Neural progenitor cell (in vitro differentiated cells): ENCODE measurements at regions not wholly inside any gene's neighbourhood (a gene's known extent, or its start where the extent isn't known, plus 50 kb on each side); places are given as distances from the start of the nearest gene placed in this dataset.

ENCODE experiments used
- DNase-seq: peaks from one replicate; pipeline ENCODE4 v3.0.0-alpha.2; 2016; ENCODE audit warnings: low spot score
- H2AFZ ChIP-seq: fragments of 200-600 bp; sonication (generic); replicated peaks from 2 replicates; pipeline ENCODE4 v1.6.1; 2016; ENCODE audit warnings: antibody characterized with exemption
- H3F3A ChIP-seq: fragments of 200-600 bp; sonication (generic); 2 replicates; pipeline ENCODE4 v1.6.1; 2016; ENCODE audit warnings: antibody characterized with exemption, low read depth
- H3K27ac ChIP-seq: fragments of 200-600 bp; sonication (generic); 2 replicates; pipeline ENCODE4 v1.5.1; 2016; ENCODE audit warnings: mild to moderate bottlenecking
- H3K27me3 ChIP-seq: fragments of 200-600 bp; sonication (generic); 2 replicates; pipeline ENCODE4 v1.6.1; 2016; ENCODE audit warnings: mild to moderate bottlenecking, moderate library complexity
- H3K36me3 ChIP-seq: fragments of 200-600 bp; sonication (generic); 2 replicates; pipeline ENCODE4 v1.5.1; 2016
- H3K4me1 ChIP-seq: fragments of 200-600 bp; sonication (generic); 2 replicates; pipeline ENCODE4 v1.6.1; 2016; ENCODE audit warnings: mixed run types
- H3K4me2 ChIP-seq: fragments of 200-600 bp; sonication (generic); 2 replicates; pipeline ENCODE4 v1.6.1; 2016
- H3K4me3 ChIP-seq: fragments of 200-600 bp; sonication (generic); 2 replicates; pipeline ENCODE4 v1.5.1; 2016
- H3K79me2 ChIP-seq: fragments of 200-600 bp; sonication (generic); 2 replicates; pipeline ENCODE4 v1.6.1; 2016; ENCODE audit warnings: low read depth
- H3K9ac ChIP-seq: fragments of 200-600 bp; sonication (generic); 2 replicates; pipeline ENCODE4 v1.6.1; 2016
- H3K9me3 ChIP-seq: fragments of 200-600 bp; sonication (generic); 2 replicates; pipeline ENCODE4 v1.5.1; 2016; ENCODE audit warnings: low read depth
- H4K20me1 ChIP-seq: fragments of 200-600 bp; sonication (generic); 2 replicates; pipeline ENCODE4 v1.6.1; 2016; ENCODE audit warnings: low read depth
- H3K27ac Mint-ChIP-seq: 3 replicates; pipeline ENCODE4 v1.8.0; 2021; ENCODE audit warnings: mixed read lengths
- H3K27me3 Mint-ChIP-seq: 2 replicates; pipeline ENCODE4 v1.8.0; 2022; ENCODE audit warnings: low read depth, mild to moderate bottlenecking, inconsistent platforms, moderate library complexity, mixed read lengths; ENCODE audit not compliant: insufficient read depth
- H3K36me3 Mint-ChIP-seq: 3 replicates; pipeline ENCODE4 v1.8.0; 2021; ENCODE audit warnings: mixed read lengths
- H3K4me1 Mint-ChIP-seq: 3 replicates; pipeline ENCODE4 v1.8.0; 2021; ENCODE audit warnings: mixed read lengths
- H3K4me3 Mint-ChIP-seq: 3 replicates; pipeline ENCODE4 v1.8.0; 2021; ENCODE audit warnings: mild to moderate bottlenecking, moderate library complexity, mixed read lengths
- H3K9me3 Mint-ChIP-seq: 3 replicates; pipeline ENCODE4 v1.8.0; 2020; ENCODE audit warnings: mixed read lengths
- CTCF ChIP-seq: fragments of 200-600 bp; sonication (generic); IDR thresholded peaks from 2 replicates; pipeline ENCODE4 v1.5.1; 2017; ENCODE audit warnings: antibody characterized with exemption, mild to moderate bottlenecking
- EZH2 ChIP-seq: fragments of 200-600 bp; sonication (generic); IDR thresholded peaks from 2 replicates; pipeline ENCODE4 v1.6.1; 2017; ENCODE audit warnings: antibody characterized with exemption, mild to moderate bottlenecking, moderate library complexity
- EZH2phosphoT487 ChIP-seq: fragments of 200-600 bp; sonication (generic); IDR thresholded peaks from 2 replicates; pipeline ENCODE4 v1.6.1; 2017; ENCODE audit warnings: antibody characterized with exemption

GRCh38 chr2:19691892-19692291, 209.9 kb downstream of the TTC32 start:
- no peaks in the 10 kb centered on the region for H4K20me1 ChIP-seq
- no peak for DNase-seq
- H3K4me3 ChIP-seq: no peak overlapping the region
- H2AFZ ChIP-seq: no peak overlapping the region
- Mint-ChIP-seq H3K36me3 (no peaks in the 10 kb centered on the region), H3K27me3 (peaks cover 4% of the 10 kb centered on the region), H3K4me1 (no peaks in the 10 kb centered on the region), H3K9me3 (peaks cover 6% of the 10 kb centered on the region), H3K27ac (no peak overlapping the region), H3K4me3 (no peak overlapping the region)
- no peaks in the 10 kb centered on the region for H3K4me1 ChIP-seq
- TF ChIP-seq CTCF (no peak), EZH2phosphoT487 (no peak), EZH2 (no peak)
- no peak overlapping the region for H3K9ac ChIP-seq
- no peaks in the 10 kb centered on the region for H3K79me2 ChIP-seq
- H3K9me3 ChIP-seq: no peaks in the 10 kb centered on the region
- H3K4me2 ChIP-seq: no peak overlapping the region
- no peak overlapping the region for H3K27ac ChIP-seq
- no peaks in the 10 kb centered on the region for H3K27me3 ChIP-seq
- no peaks in the 10 kb centered on the region for H3K36me3 ChIP-seq
- H3F3A ChIP-seq: no peaks in the 10 kb centered on the region

GRCh38 chr2:19690429-19690828, 211.4 kb downstream of the TTC32 start:
- Histone ChIP-seq H3K36me3 (no peaks in the 10 kb centered on the region), H4K20me1 (no peaks in the 10 kb centered on the region), H3K9ac (no peak overlapping the region), H3K27me3 (no peaks in the 10 kb centered on the region), H3K4me3 (no peak overlapping the region), H3K27ac (no peak overlapping the region), H3F3A (no peaks in the 10 kb centered on the region), H3K79me2 (no peaks in the 10 kb centered on the region), H2AFZ (no peak overlapping the region), H3K4me2 (no peak overlapping the region), H3K9me3 (no peaks in the 10 kb centered on the region), H3K4me1 (no peaks in the 10 kb centered on the region)
- Mint-ChIP-seq H3K4me1 (peaks cover 4% of the 10 kb centered on the region), H3K9me3 (no peaks in the 10 kb centered on the region), H3K4me3 (no peak overlapping the region), H3K36me3 (no peaks in the 10 kb centered on the region), H3K27me3 (peaks cover 6% of the 10 kb centered on the region), H3K27ac (no peak overlapping the region)
- TF ChIP-seq CTCF (no peak), EZH2phosphoT487 (no peak), EZH2 (no peak)
- no peak for DNase-seq

DNA sequence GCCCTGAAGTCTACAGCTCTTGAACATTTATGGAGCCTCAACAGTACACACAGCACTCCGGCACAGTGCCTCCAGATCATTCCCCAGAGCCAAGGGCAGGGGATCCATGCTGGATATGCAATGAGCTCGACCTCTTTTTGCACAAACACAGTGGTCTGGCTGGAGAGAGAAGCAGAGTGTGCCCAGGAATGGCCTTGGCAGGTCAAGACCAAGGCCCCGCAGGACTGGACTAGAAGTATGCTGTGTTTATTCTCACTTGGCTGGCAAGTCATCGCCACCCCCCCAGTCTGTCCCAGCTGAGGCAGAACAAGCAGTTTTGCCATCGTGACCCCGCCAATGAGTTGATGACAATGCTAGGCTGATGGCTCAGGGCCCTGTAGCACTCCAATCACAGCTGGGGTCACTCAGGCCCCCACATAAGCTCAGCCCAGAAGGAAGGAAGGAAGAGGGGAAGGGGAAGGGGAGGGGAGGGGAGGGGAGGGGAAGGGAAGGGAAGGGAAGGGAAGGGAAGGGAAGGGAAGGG, 212.1 kb downstream of the TTC32 start:
- Mint-ChIP-seq H3K27me3 (peaks cover 8% of the 10 kb centered on the region), H3K36me3 (no peaks in the 10 kb centered on the region), H3K27ac (no peak overlapping the region), H3K9me3 (no peaks in the 10 kb centered on the region), H3K4me1 (peaks cover 4% of the 10 kb centered on the region), H3K4me3 (no peak overlapping the region)
- no peak overlapping the region for H3K4me2 ChIP-seq
- no peak overlapping the region for H3K9ac ChIP-seq
- no peaks in the 10 kb centered on the region for H3F3A ChIP-seq
- no peak overlapping the region for H3K4me3 ChIP-seq
- H3K27me3 ChIP-seq: no peaks in the 10 kb centered on the region
- no peak for DNase-seq
- H2AFZ ChIP-seq: no peak overlapping the region
- H3K36me3 ChIP-seq: no peaks in the 10 kb centered on the region
- H3K9me3 ChIP-seq: no peaks in the 10 kb centered on the region
- no peaks in the 10 kb centered on the region for H3K4me1 ChIP-seq
- TF ChIP-seq EZH2: no peak
- no peak for TF ChIP-seq CTCF
- no peak for TF ChIP-seq EZH2phosphoT487
- H3K79me2 ChIP-seq: no peaks in the 10 kb centered on the region
- no peak overlapping the region for H3K27ac ChIP-seq
- no peaks in the 10 kb centered on the region for H4K20me1 ChIP-seq
